ENCODE measurements at regions not wholly inside any gene's neighbourhood (a gene's known extent, or its start where the extent isn't known, plus 50 kb on each side); places are given as distances from the start of the nearest gene placed in this dataset.

- no peaks in the 10 kb centered on the region for H3K27me3 ChIP-seq (ENCODE audit: low read depth)
- no peak overlapping the region for H3K4me3 ChIP-seq
- H3K4me1 ChIP-seq, result no peaks in the 10 kb centered on the region
- intact Hi-C loops (cut with DNase I), result no loop called here
- no peak overlapping the region for H3K27ac ChIP-seq
- no peak for TF ChIP-seq CTCF (IDR thresholded peaks at IDR 0.05)
- no peaks in the 10 kb centered on the region for H3K9me3 ChIP-seq
- no peak for ATAC-seq
- no peak for DNase-seq
- no peaks in the 10 kb centered on the region for H3K36me3 ChIP-seq
These were observed 717.8 kb upstream of the SEL1L start for GRCh38 chr14:82251494-82251893.

GRCh38 chr14:82270286-82270685 lies 736.6 kb upstream of the SEL1L start:
- DNase-seq, result no peak
- no peaks in the 10 kb centered on the region for H3K27me3 ChIP-seq (ENCODE audit: low read depth)
- no peak for ATAC-seq
- no peak overlapping the region for H3K27ac ChIP-seq
- H3K4me3 ChIP-seq, result no peak overlapping the region
- TF ChIP-seq CTCF (IDR thresholded peaks at IDR 0.05), result no peak
- H3K36me3 ChIP-seq, result no peaks in the 10 kb centered on the region
- H3K9me3 ChIP-seq, result no peaks in the 10 kb centered on the region
- intact Hi-C loops (cut with DNase I), result no loop called here
- H3K4me1 ChIP-seq, result no peaks in the 10 kb centered on the region

- DNase-seq (no peak), ATAC-seq (no peak)
- no peaks in the 10 kb centered on the region for H3K9me3 ChIP-seq
- no peaks in the 10 kb centered on the region for H3K4me1 ChIP-seq
- no peaks in the 10 kb centered on the region for H3K36me3 ChIP-seq
- H3K4me3 ChIP-seq, result no peak overlapping the region
- TF ChIP-seq CTCF (IDR thresholded peaks at IDR 0.05), result no peak
- intact Hi-C loops (cut with DNase I), result no loop called here
- no peak overlapping the region for H3K27ac ChIP-seq
- no peaks in the 10 kb centered on the region for H3K27me3 ChIP-seq (ENCODE audit: low read depth)
These were observed 765.2 kb upstream of the SEL1L start for GRCh38 chr14:82298811-82299210.

- DNase-seq (no peak), ATAC-seq (no peak)
- H3K27ac ChIP-seq, result no peak overlapping the region
- no peaks in the 10 kb centered on the region for H3K27me3 ChIP-seq (ENCODE audit: low read depth)
- no peaks in the 10 kb centered on the region for H3K9me3 ChIP-seq
- TF ChIP-seq CTCF (IDR thresholded peaks at IDR 0.05), result no peak
- intact Hi-C loops (cut with DNase I), result no loop called here
- H3K4me1 ChIP-seq, result no peaks in the 10 kb centered on the region
- H3K4me3 ChIP-seq, result no peak overlapping the region
- H3K36me3 ChIP-seq, result no peaks in the 10 kb centered on the region
These were observed 775.5 kb upstream of the SEL1L start for GRCh38 chr14:82309199-82309598.

GRCh38 chr14:82313889-82314288 lies 780.2 kb upstream of the SEL1L start:
- no peaks in the 10 kb centered on the region for H3K9me3 ChIP-seq
- DNase-seq (no peak), ATAC-seq (no peak)
- no peaks in the 10 kb centered on the region for H3K4me1 ChIP-seq
- intact Hi-C loops (cut with DNase I), result no loop called here
- no peak overlapping the region for H3K4me3 ChIP-seq
- no peak for TF ChIP-seq CTCF (IDR thresholded peaks at IDR 0.05)
- no peaks in the 10 kb centered on the region for H3K36me3 ChIP-seq
- H3K27ac ChIP-seq, result no peak overlapping the region
- H3K27me3 ChIP-seq (ENCODE audit: low read depth), result no peaks in the 10 kb centered on the region

GRCh38 chr14:82328442-82328841 lies 794.8 kb upstream of the SEL1L start:
- no peak for TF ChIP-seq CTCF (IDR thresholded peaks at IDR 0.05)
- ATAC-seq (no peak), DNase-seq (no peak)
- Histone ChIP-seq H3K27me3 (ENCODE audit: low read depth) (no peaks in the 10 kb centered on the region), H3K27ac (no peak overlapping the region), H3K4me1 (no peaks in the 10 kb centered on the region), H3K36me3 (no peaks in the 10 kb centered on the region), H3K4me3 (no peak overlapping the region), H3K9me3 (peaks cover 23% of the 10 kb centered on the region)
- intact Hi-C loops (cut with DNase I), result no loop called here
